ENCODE measurements at regions not wholly inside any gene's neighbourhood (a gene's known extent, or its start where the extent isn't known, plus 50 kb on each side); places are given as distances from the start of the nearest gene placed in this dataset.

DNA sequence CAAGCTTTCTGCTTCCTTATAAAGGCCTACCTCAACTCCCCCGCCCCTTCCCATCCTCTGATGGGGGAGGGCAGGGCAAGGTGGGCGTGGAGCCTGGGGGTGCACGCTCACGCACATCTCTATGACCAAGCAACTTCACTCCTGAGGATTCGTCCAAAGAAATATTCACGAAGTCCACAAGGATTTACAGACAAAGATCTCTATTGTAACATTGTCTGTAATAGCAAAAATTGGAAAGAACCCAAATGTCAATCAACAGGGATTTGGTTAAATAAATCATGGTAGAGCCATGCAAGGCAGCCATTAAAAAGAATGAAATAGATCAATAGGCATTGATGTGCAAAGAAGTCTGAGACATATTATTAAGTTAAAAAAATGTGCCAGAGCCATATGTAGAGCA, 130.4 kb upstream of the AFDN start:
- no peak for DNase-seq (ENCODE audit: low spot score in 2 of 2, unreplicated experiment in 2 of 2)
- peaks cover 40% of the 10 kb centered on the region for H3K4me1 Mint-ChIP-seq
- TF ChIP-seq, protein P1, sequence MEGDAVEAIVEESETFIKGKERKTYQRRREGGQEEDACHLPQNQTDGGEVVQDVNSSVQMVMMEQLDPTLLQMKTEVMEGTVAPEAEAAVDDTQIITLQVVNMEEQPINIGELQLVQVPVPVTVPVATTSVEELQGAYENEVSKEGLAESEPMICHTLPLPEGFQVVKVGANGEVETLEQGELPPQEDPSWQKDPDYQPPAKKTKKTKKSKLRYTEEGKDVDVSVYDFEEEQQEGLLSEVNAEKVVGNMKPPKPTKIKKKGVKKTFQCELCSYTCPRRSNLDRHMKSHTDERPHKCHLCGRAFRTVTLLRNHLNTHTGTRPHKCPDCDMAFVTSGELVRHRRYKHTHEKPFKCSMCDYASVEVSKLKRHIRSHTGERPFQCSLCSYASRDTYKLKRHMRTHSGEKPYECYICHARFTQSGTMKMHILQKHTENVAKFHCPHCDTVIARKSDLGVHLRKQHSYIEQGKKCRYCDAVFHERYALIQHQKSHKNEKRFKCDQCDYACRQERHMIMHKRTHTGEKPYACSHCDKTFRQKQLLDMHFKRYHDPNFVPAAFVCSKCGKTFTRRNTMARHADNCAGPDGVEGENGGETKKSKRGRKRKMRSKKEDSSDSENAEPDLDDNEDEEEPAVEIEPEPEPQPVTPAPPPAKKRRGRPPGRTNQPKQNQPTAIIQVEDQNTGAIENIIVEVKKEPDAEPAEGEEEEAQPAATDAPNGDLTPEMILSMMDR (IDR thresholded peaks at IDR 0.05; ENCODE audit: unreplicated experiment): no peak
- H3K4me3 Mint-ChIP-seq: no peak overlapping the region
- no peaks in the 10 kb centered on the region for H3K27me3 Mint-ChIP-seq (ENCODE audit: low read depth)
- H3K36me3 Mint-ChIP-seq: no peaks in the 10 kb centered on the region
- no peaks in the 10 kb centered on the region for H3K9me3 Mint-ChIP-seq
- no peak overlapping the region for H3K27ac Mint-ChIP-seq

DNA sequence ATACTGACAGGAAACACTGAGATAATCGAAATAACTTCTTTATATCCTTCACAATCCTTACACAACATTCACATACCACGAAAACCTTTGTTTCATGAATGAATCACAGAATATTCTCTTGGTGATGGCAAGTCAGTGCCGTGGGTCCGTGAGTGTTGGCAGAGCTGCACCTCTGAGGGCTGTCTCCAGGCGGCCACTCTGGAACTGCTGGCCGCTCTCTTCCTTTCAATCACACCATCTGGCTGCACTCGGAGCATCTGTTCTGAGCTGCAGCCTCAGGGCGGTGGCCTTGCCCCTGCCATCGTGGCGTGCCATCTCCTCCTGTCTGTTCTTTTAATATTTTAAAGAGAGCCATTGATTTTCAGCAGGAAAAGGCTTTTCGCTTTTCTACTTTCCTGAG, 129.4 kb upstream of the AFDN start:
- no peaks in the 10 kb centered on the region for H3K36me3 Mint-ChIP-seq
- no peaks in the 10 kb centered on the region for H3K27me3 Mint-ChIP-seq (ENCODE audit: low read depth)
- H3K4me1 Mint-ChIP-seq: peaks cover 32% of the 10 kb centered on the region
- H3K4me3 Mint-ChIP-seq: no peak overlapping the region
- TF ChIP-seq, protein P1 (IDR thresholded peaks at IDR 0.05; ENCODE audit: unreplicated experiment): no peak
- H3K27ac Mint-ChIP-seq: no peak overlapping the region
- H3K9me3 Mint-ChIP-seq: no peaks in the 10 kb centered on the region
- DNase-seq (ENCODE audit: low spot score in 2 of 2, unreplicated experiment in 2 of 2): no peak

DNA sequence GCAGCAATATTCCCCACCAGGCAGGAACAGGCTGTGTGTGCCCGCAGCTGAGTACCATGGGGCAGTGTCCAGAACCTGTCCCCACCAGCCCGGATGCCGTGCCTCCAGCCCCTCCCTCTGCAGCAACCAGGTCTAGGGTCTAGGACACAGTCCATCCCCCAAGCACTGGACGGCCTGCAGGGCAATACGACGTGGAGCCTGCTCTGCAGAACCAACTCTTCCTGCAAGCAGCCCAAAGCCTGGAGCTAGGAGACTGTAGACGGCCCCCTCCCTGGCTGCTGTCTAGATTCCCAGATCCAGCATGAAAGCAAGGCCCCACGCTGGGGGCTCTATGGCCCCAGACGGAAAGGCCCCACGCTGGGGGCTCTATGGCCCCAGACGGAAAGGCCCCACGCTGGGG, 128.2 kb upstream of the AFDN start:
- H3K36me3 Mint-ChIP-seq: no peaks in the 10 kb centered on the region
- no peak for DNase-seq (ENCODE audit: low spot score in 2 of 2, unreplicated experiment in 2 of 2)
- no peaks in the 10 kb centered on the region for H3K27me3 Mint-ChIP-seq (ENCODE audit: low read depth)
- H3K4me1 Mint-ChIP-seq: peaks cover 32% of the 10 kb centered on the region
- TF ChIP-seq, protein P1 (IDR thresholded peaks at IDR 0.05; ENCODE audit: unreplicated experiment): no peak
- H3K4me3 Mint-ChIP-seq: no peak overlapping the region
- no peaks in the 10 kb centered on the region for H3K9me3 Mint-ChIP-seq
- H3K27ac Mint-ChIP-seq: no peak overlapping the region

GRCh38 chr6:167699141-167699931, 127.4 kb upstream of the AFDN start:
- peaks cover 32% of the 10 kb centered on the region for H3K4me1 Mint-ChIP-seq
- H3K27me3 Mint-ChIP-seq (ENCODE audit: low read depth): no peaks in the 10 kb centered on the region
- H3K36me3 Mint-ChIP-seq: no peaks in the 10 kb centered on the region
- no peak overlapping the region for H3K4me3 Mint-ChIP-seq
- peak overlapping the region; percentile 93 for H3K27ac Mint-ChIP-seq
- TF ChIP-seq, protein P1 (IDR thresholded peaks at IDR 0.05; ENCODE audit: unreplicated experiment): no peak
- no peak for DNase-seq (ENCODE audit: low spot score in 2 of 2, unreplicated experiment in 2 of 2)
- H3K9me3 Mint-ChIP-seq: no peaks in the 10 kb centered on the region

DNA sequence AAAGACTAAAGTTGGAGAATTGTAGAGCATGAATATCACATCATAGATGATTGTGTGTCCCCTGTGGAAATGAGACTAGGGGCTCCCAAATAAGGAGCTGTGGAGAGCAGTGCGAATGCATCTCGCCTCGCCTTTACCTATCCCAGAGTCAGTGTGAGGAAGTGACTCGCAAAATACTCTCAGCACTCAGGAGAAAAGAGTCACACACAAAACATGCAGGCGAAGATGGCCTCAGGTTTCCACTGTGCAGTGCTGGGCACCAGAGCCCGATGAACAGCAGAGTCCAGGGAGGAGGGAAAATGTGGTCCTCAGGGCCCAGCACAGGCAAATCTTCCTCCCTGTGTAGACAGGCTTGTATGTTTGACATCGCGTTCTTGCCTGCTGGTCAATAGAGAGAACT, 126.5 kb upstream of the AFDN start:
- no peak for DNase-seq (ENCODE audit: low spot score in 2 of 2, unreplicated experiment in 2 of 2)
- H3K4me3 Mint-ChIP-seq: no peak overlapping the region
- H3K9me3 Mint-ChIP-seq: no peaks in the 10 kb centered on the region
- peak overlapping the region; percentile 93 for H3K27ac Mint-ChIP-seq
- H3K36me3 Mint-ChIP-seq: no peaks in the 10 kb centered on the region
- TF ChIP-seq, protein P1 (IDR thresholded peaks at IDR 0.05; ENCODE audit: unreplicated experiment): no peak
- no peaks in the 10 kb centered on the region for H3K27me3 Mint-ChIP-seq (ENCODE audit: low read depth)
- peaks cover 32% of the 10 kb centered on the region for H3K4me1 Mint-ChIP-seq
